ENCODE measurements at regions not wholly inside any gene's neighbourhood (a gene's known extent, or its start where the extent isn't known, plus 50 kb on each side); places are given as distances from the start of the nearest gene placed in this dataset.
"Not testable (repeated sequence)": the region's sequence is repeated elsewhere in the genome, so short reads cannot be mapped to it uniquely, and the experiment has no call there.

DNA sequence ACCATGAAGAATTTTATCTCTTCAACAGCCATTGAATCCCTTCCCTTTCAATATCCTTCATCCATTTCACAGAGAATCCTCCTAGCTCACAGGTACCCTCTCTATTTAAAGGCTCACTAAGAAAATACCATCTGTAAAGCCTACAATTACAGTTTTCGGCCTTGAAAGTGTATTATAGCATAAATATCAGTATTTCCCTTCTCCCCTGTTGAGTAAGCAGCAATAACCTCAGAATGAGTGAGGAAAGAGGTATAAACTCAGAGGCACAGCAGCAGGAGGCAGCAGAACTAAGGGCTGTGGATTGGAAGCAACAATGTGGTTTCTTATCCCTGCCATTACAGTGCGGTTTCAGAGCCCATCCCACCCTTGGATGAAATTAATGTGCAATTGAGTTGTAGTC lies 360.6 kb upstream of the ATP10A start:
- TF ChIP-seq, protein P1, sequence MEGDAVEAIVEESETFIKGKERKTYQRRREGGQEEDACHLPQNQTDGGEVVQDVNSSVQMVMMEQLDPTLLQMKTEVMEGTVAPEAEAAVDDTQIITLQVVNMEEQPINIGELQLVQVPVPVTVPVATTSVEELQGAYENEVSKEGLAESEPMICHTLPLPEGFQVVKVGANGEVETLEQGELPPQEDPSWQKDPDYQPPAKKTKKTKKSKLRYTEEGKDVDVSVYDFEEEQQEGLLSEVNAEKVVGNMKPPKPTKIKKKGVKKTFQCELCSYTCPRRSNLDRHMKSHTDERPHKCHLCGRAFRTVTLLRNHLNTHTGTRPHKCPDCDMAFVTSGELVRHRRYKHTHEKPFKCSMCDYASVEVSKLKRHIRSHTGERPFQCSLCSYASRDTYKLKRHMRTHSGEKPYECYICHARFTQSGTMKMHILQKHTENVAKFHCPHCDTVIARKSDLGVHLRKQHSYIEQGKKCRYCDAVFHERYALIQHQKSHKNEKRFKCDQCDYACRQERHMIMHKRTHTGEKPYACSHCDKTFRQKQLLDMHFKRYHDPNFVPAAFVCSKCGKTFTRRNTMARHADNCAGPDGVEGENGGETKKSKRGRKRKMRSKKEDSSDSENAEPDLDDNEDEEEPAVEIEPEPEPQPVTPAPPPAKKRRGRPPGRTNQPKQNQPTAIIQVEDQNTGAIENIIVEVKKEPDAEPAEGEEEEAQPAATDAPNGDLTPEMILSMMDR (IDR thresholded peaks at IDR 0.05; ENCODE audit: low read depth, low read length, missing control alignments), result no peak
- no peak overlapping the region for H3K4me3 ChIP-seq (ENCODE audit: low read depth, low read length)
- DNase-seq (ENCODE audit: low read depth), result no peak

DNA sequence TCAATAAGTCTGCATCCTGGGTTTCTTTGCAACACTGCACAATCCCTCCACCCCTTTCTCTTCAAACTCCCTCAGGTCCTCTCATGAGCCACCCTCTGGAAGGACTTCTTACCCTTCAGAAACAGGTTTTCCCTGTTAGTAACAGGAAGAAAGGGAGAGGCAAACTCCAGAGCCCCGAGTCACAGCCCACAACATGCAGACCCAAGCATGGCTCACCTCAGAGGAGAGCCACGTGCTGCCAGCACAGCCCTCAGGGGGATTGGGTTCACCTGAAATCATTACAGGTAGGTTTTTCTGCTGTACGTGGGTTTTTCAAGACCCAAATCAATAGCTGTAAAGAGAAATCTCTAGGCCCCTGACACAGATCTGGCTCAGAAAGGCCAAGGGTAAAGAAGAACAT lies 359.7 kb upstream of the ATP10A start:
- DNase-seq (ENCODE audit: low read depth), result no peak
- H3K4me3 ChIP-seq (ENCODE audit: low read depth, low read length), result no peak overlapping the region
- TF ChIP-seq, protein P1 (IDR thresholded peaks at IDR 0.05; ENCODE audit: low read depth, low read length, missing control alignments), result no peak

DNA sequence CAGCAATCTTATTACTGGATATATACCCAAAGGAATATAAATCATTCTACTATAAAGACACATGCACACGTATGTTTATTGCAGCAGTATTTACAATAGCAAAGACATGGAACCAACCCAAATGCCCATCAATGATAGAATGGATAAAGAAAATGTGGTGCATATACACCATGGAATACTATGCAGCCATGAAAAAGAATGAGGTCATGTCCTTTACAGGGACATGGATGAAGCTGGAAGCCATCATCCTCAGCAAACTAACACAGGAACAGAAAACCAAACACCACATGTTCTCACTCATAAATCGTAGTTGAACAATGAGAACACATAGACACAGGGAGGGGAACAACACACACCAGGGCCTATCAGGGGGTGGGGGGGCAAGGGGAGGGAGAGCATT lies 353.9 kb upstream of the ATP10A start:
- not testable (repeated sequence) for H3K4me3 ChIP-seq (ENCODE audit: low read depth, low read length); DNase-seq (ENCODE audit: low read depth)

DNA sequence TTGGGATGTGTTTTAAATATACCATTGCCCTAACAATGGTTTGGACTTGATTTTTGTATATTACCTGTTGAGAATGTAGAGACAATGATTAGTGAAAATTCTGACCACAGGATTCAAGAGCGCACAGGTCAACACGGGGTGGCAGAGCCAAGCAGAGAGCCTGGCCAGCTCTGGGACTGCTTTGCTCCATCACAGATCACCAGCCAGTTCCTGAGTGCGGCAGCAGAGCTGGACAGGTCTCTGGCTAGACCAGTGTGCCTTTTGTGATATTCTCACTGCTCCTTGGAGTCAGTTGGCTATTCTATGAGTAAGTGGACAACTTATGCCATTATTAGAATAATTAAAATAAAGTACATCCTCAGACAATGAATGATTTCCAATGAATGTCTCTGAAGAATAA lies 351.2 kb upstream of the ATP10A start:
- TF ChIP-seq, protein P1 (IDR thresholded peaks at IDR 0.05; ENCODE audit: low read depth, low read length, missing control alignments), result no peak
- DNase-seq (ENCODE audit: low read depth), result no peak
- no peak overlapping the region for H3K4me3 ChIP-seq (ENCODE audit: low read depth, low read length)

DNA sequence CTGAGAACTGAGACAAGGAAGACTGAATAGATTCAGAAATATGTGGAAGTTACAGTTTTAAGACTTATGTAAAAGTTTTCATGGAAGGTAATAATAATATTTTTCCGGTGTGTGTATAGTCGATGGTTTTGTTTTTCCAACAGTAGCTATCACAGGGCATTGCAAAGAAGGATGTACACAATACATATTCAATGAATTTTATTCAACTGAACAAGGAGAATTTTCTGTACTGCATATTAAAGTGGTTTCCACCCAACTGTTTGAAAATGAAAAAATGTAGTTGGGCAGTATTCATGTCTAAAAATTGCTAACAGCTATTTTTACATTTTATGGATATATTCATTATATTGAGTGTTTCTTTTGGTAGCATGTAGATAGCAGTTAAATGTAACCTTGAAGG lies 350.3 kb upstream of the ATP10A start:
- TF ChIP-seq, protein P1 (IDR thresholded peaks at IDR 0.05; ENCODE audit: low read depth, low read length, missing control alignments), result no peak
- H3K4me3 ChIP-seq (ENCODE audit: low read depth, low read length), result no peak overlapping the region
- no peak for DNase-seq (ENCODE audit: low read depth)

DNA sequence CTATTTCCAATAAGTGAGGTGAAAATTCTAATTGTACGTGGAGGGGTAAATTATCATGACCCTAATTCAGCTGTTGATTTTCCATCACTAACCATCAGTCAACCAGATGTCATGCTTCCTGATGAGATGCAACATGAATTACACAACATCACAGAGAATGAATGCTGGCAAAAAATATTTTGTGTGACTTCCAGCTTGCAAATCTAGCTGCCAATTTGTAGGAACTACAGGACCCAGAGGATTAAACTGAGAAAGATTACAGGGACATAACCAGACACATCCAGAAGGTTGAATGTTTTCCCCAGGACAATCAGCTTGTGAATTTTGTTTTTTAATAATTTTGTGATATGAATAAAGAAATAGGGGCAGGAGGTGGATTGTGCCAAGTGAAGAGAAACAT lies 349.0 kb upstream of the ATP10A start:
- TF ChIP-seq, protein P1 (IDR thresholded peaks at IDR 0.05; ENCODE audit: low read depth, low read length, missing control alignments), result no peak
- DNase-seq (ENCODE audit: low read depth), result no peak

DNA sequence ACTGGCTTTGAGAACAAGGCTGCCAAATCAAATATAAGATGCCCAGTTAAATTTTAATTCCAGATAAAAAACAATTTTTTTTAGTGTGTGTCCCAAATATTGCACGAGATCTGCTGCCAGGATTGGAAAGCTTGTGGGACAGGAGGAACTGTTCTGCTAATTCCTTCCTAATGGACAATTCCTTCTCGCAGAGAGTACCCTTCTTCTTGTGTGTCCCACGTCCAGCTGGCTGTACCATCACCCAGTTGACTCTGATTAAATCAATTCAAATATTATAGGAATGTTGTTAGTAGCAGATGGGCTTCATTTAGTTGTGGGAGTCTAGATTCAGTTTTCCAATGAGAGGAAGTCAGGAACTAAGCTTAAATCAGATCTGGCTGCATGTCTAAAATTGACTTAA lies 347.9 kb upstream of the ATP10A start:
- DNase-seq (ENCODE audit: low read depth), result no peak
- TF ChIP-seq, protein P1 (IDR thresholded peaks at IDR 0.05; ENCODE audit: low read depth, low read length, missing control alignments), result no peak
- H3K4me3 ChIP-seq (ENCODE audit: low read depth, low read length), result no peak overlapping the region

More for the DNA sequence above, 349.0 kb upstream of the ATP10A start:
- no peak overlapping the region for H3K4me3 ChIP-seq (ENCODE audit: low read depth, low read length)

All from GM12864 (cell line).